GM12878 (cell line): ENCODE measurements at regions not wholly inside any gene's neighbourhood (a gene's known extent, or its start where the extent isn't known, plus 50 kb on each side); places are given as distances from the start of the nearest gene placed in this dataset.

Source experiments
- ATAC-seq: fragments of 200-7000 bp; cut with Tn5 transposase; 3 replicates; pipeline ENCODE4 v1.9.1; 2020; ENCODE audit warnings: mild to moderate bottlenecking, moderate library complexity
- BruUV-seq: library from RNA; stranded (reverse); fragments of 400-500 nt; replicated peaks from 2 replicates; lab custom pipeline; 2021; lab: Mats Ljungman, UMichigan
- CTCF ChIA-PET: fragments of 300-600 bp; sonication (Branson Sonifier 250); formaldehyde crosslinking; extraction: SDS; loops from one replicate; lab custom pipeline; 2021; ENCODE audit warnings: inconsistent platforms; lab: Yijun Ruan, JAX
- POLR2A ChIA-PET: fragments of 350-600 bp; formaldehyde crosslinking; extraction: SDS; loops from one replicate; lab custom pipeline; 2021; ENCODE audit warnings: inconsistent platforms; lab: Charles Lee
- RAD21 ChIA-PET: fragments of 300-600 bp; sonication (Branson Sonifier 250); formaldehyde crosslinking; loops from one replicate; lab custom pipeline; 2023; ENCODE audit warnings: antibody characterized with exemption; ENCODE audit not compliant: unreplicated experiment; lab: Charles Lee
- SMC1A ChIA-PET: fragments of 300-600 bp; sonication (Branson Sonifier 250); formaldehyde crosslinking; loops from one replicate; lab custom pipeline; 2023; ENCODE audit not compliant: unreplicated experiment, uncharacterized antibody; lab: Charles Lee
- DNase-seq: peaks from one replicate; pipeline ENCODE4 v3.0.0-alpha.2; 2011; ENCODE audit warnings: low read depth, low spot score
- FAIRE-seq: peaks from 3 replicates; lab custom pipeline; 2011; peaks lifted over from hg19 to GRCh38; lab: Jason Lieb, UNC
- H2AFZ ChIP-seq: 2 replicates; pipeline ENCODE4 v1.6.0; 2011; ENCODE audit warnings: low read depth, low read length, control low read depth; ENCODE audit not compliant: control insufficient read depth
- H3K27ac ChIP-seq: 2 replicates; pipeline ENCODE4 v1.5.1; 2011; ENCODE audit warnings: control low read depth; ENCODE audit not compliant: control insufficient read depth, insufficient read depth
- H3K27me3 ChIP-seq, 2 experiments: replicated peaks in 1 of 2; 2 replicates each; pipeline versions ENCODE4 v1.6.0 to v1.6.1; 2011; ENCODE audit warnings: low read length in 1 of 2; ENCODE audit not compliant: control insufficient read depth in 2 of 2, insufficient read depth in 2 of 2
- H3K36me3 ChIP-seq, 2 experiments: 2 replicates each; pipeline ENCODE4 v1.5.1; 2011; ENCODE audit warnings: low read length in 1 of 2; ENCODE audit not compliant: control insufficient read depth in 2 of 2, insufficient read depth in 2 of 2
- H3K4me1 ChIP-seq: 2 replicates; pipeline ENCODE4 v1.6.1; 2011; ENCODE audit warnings: mild to moderate bottlenecking, low read length, moderate library complexity, mixed read lengths; ENCODE audit not compliant: control insufficient read depth, insufficient read depth
- H3K4me2 ChIP-seq: 2 replicates; pipeline ENCODE4 v1.6.0; 2011; ENCODE audit warnings: control low read depth; ENCODE audit not compliant: control insufficient read depth, insufficient read depth
- H3K4me3 ChIP-seq: fragments of 200-600 bp; sonication (generic); 2 replicates; pipeline ENCODE4 v1.5.1; 2016
- H3K79me2 ChIP-seq: 2 replicates; pipeline ENCODE4 v1.6.0; 2011; ENCODE audit warnings: low read length; ENCODE audit not compliant: control insufficient read depth, insufficient read depth
- H3K9ac ChIP-seq: 2 replicates; pipeline ENCODE4 v1.8.0; 2011; ENCODE audit warnings: low read length, control low read depth, mixed read lengths; ENCODE audit not compliant: control insufficient read depth, insufficient read depth
- H3K9me3 ChIP-seq: replicated peaks from 3 replicates; pipeline ENCODE4 v1.5.1; 2011; ENCODE audit warnings: mild to moderate bottlenecking, low read length; ENCODE audit not compliant: control insufficient read depth, insufficient read depth
- H4K20me1 ChIP-seq: 2 replicates; pipeline ENCODE4 v1.6.0; 2011; ENCODE audit not compliant: control insufficient read depth, insufficient read depth
- CBFB ChIP-seq: IDR thresholded peaks from 2 replicates; pipeline ENCODE4 v1.6.1; 2016; ENCODE audit warnings: antibody characterized with exemption, low read depth
- EP300 ChIP-seq, 2 experiments: fragments of 150-350 bp in 1 of 2; IDR thresholded peaks; 2 replicates each; pipeline ENCODE4 v1.6.1; 2011 to 2012; ENCODE audit warnings: low read depth in 2 of 2, low read length in 2 of 2, borderline replicate concordance in 1 of 2, improper control_type of control experiment in 1 of 2, inconsistent platforms in 1 of 2; ENCODE audit not compliant: control insufficient read depth in 1 of 2
- FOXK2 ChIP-seq: fragments of 450-650 bp; IDR thresholded peaks from 2 replicates; pipeline ENCODE4 v1.6.1; 2017; ENCODE audit warnings: mild to moderate bottlenecking, moderate library complexity
- HDGF ChIP-seq: fragments of 450-650 bp; IDR thresholded peaks from 2 replicates; pipeline ENCODE4 v1.6.1; 2016; ENCODE audit warnings: antibody characterized with exemption
- IRF5 ChIP-seq: fragments of 450-650 bp; IDR thresholded peaks from 2 replicates; pipeline ENCODE4 v1.6.1; 2017; ENCODE audit warnings: borderline replicate concordance
- MXI1 ChIP-seq: fragments of 150-350 bp; IDR thresholded peaks from 2 replicates; pipeline ENCODE4 v1.6.1; 2011; ENCODE audit warnings: low read depth, mild to moderate bottlenecking, inconsistent platforms, low read length, improper control_type of control experiment
- MYB ChIP-seq: fragments of 150-350 bp; IDR thresholded peaks from 2 replicates; pipeline ENCODE4 v1.6.1; 2014; ENCODE audit warnings: mild to moderate bottlenecking, low read depth, low read length, borderline replicate concordance
- PML ChIP-seq: IDR thresholded peaks from 2 replicates; pipeline ENCODE4 v1.6.1; 2012; ENCODE audit warnings: low read length, inconsistent platforms
- POLR2AphosphoS2 ChIP-seq: IDR thresholded peaks from 2 replicates; pipeline ENCODE4 v1.6.1; 2011; ENCODE audit warnings: low read depth, mild to moderate bottlenecking, low read length, improper control_type of control experiment, moderate library complexity
- POLR2AphosphoS5 ChIP-seq: IDR thresholded peaks from 2 replicates; pipeline ENCODE4 v1.6.1; 2011; ENCODE audit warnings: mild to moderate bottlenecking, low read length, inconsistent platforms
- RB1 ChIP-seq: fragments of 450-650 bp; formaldehyde crosslinking; IDR thresholded peaks from 2 replicates; pipeline ENCODE4 v1.6.1; 2017; ENCODE audit warnings: mild to moderate bottlenecking, borderline replicate concordance
- SKIL ChIP-seq: fragments of 450-650 bp; IDR thresholded peaks from 2 replicates; pipeline ENCODE4 v1.6.1; 2017; ENCODE audit warnings: mild to moderate bottlenecking, low read depth, inconsistent platforms; ENCODE audit not compliant: poor library complexity, severe bottlenecking
- SP1 ChIP-seq: IDR thresholded peaks from one replicate; pipeline ENCODE4 v1.6.1; 2011; ENCODE audit warnings: low read depth, low read length
- ZSCAN29 ChIP-seq: fragments of 450-650 bp; IDR thresholded peaks from 2 replicates; pipeline ENCODE4 v1.6.1; 2017; ENCODE audit warnings: mild to moderate bottlenecking, moderate library complexity
- WGBS: methylation state at CpG from one replicate; pipeline ENCODE4 v1.1.6; 2016; ENCODE audit warnings: low lambda C conversion rate; ENCODE audit not compliant: insufficient replicate concordance, insufficient coverage; ENCODE audit errors: missing lambda C conversion rate; 5-methylcytosine and 5-hydroxymethylcytosine counted together
- in situ Hi-C: fragments of 300-500 bp; cut with MboI; formaldehyde crosslinking; loops from 9 replicates; pipeline ENCODE4 v1.14.3; 2018; ENCODE audit warnings: mixed read lengths
- intact Hi-C: fragments of 100-400 bp; cut with micrococcal nuclease; formaldehyde crosslinking; loops from one replicate; pipeline ENCODE4 v1.14.2; 2022; ENCODE audit not compliant: unreplicated experiment

GRCh38 chr15:77769700-77770099 lies 137.0 kb upstream of the LINGO1 start:
- Histone ChIP-seq H2AFZ (no peak overlapping the region), H3K9me3 (no peaks in the 10 kb centered on the region), H3K36me3 (no peaks in the 10 kb centered on the region), H3K4me3 (no peak overlapping the region), H3K4me1 (no peaks in the 10 kb centered on the region), H3K27me3 (no peaks in the 10 kb centered on the region; a peak in 3 of 4 replicates), H3K4me2 (no peak overlapping the region), H3K27ac (no peak overlapping the region), H3K79me2 (no peaks in the 10 kb centered on the region), H3K9ac (no peak overlapping the region)
- WGBS, result 28% methylated on average over 7 of the region's 7 CpGs
- ChIA-PET POLR2A (no interaction called here), RAD21 (no interaction called here), CTCF (interaction anchor here (0.6 kb wide), 1 partner anchor 319 kb away, joined by 3 read pairs; no protein-coding TSS in a partner anchor), SMC1A (no interaction called here)
- in situ Hi-C loops, result no loop called here
- BruUV-seq, result no TSS peak
- ATAC-seq (no peak), FAIRE-seq (no peak)
- no peak for TF ChIP-seq PML
- TF ChIP-seq MXI1, result no peak
- no peak for TF ChIP-seq ZSCAN29
- no peak for TF ChIP-seq EP300 (IDR thresholded peaks at IDR 0.05; ENCODE audit: borderline replicate concordance in 1 of 2, control insufficient read depth in 1 of 2, low read depth in 2 of 2, low read length in 2 of 2)
- no peak for TF ChIP-seq FOXK2
- TF ChIP-seq POLR2AphosphoS5, result no peak
- TF ChIP-seq HDGF, result no peak
- no peak for TF ChIP-seq MYB
- TF ChIP-seq CBFB, result no peak
- no peak for TF ChIP-seq SKIL
- no peak for TF ChIP-seq RB1
- no peak for TF ChIP-seq IRF5
- no peak for TF ChIP-seq POLR2AphosphoS2
- TF ChIP-seq SP1, result no peak
- TF ChIP-seq, all 136 proteins: peak for 0
- intact Hi-C loops, result no loop called here
- no peak for DNase-seq
- H4K20me1 ChIP-seq, result no peaks in the 10 kb centered on the region
